Naive thymus-derived CD8-positive, alpha-beta T cell (primary cell): ENCODE measurements at regions not wholly inside any gene's neighbourhood (a gene's known extent, or its start where the extent isn't known, plus 50 kb on each side); places are given as distances from the start of the nearest gene placed in this dataset.

ENCODE experiments used
- ATAC-seq, 2 donors: fragments of 150-1000 bp; cut with Tn5 transposase in 1 of 2; sonication (Bioruptor Pico), chemical (Tn5 transposase) in 1 of 2; 1 replicate in 1 of 2; 2 replicates in 1 of 2; pipeline ENCODE4 v1.10.0; 2021; ENCODE audit warnings: mild to moderate bottlenecking in 2 of 2, moderate library complexity in 2 of 2
- POLR2A ChIA-PET: fragments of 350-600 bp; sonication (Branson Sonifier 250); formaldehyde crosslinking; loops from one replicate; lab custom pipeline; 2021; ENCODE audit warnings: antibody characterized with exemption; lab: Charles Lee
- DNase-seq, 10 donors: peaks; one replicate each; pipeline versions ENCODE4 v3.0.0 to v3.0.0-alpha.2; 2020 to 2022
- H3K27ac Mint-ChIP-seq, 10 donors: one replicate each; pipeline ENCODE4 v1.8.0; 2020 to 2022; ENCODE audit warnings: mild to moderate bottlenecking in 10 of 10, mixed read lengths in 10 of 10, moderate library complexity in 4 of 10, inconsistent platforms in 1 of 10
- H3K27me3 Mint-ChIP-seq, 5 donors: one replicate each; pipeline ENCODE4 v1.8.0; 2021 to 2022; ENCODE audit warnings: mixed read lengths in 5 of 5
- H3K36me3 Mint-ChIP-seq, 3 donors: one replicate each; pipeline ENCODE4 v1.8.0; 2020 to 2022; ENCODE audit warnings: mixed read lengths in 3 of 3, mild to moderate bottlenecking in 2 of 3, inconsistent platforms in 1 of 3
- H3K4me1 Mint-ChIP-seq, 4 donors: one replicate each; pipeline ENCODE4 v1.8.0; 2021 to 2022; ENCODE audit warnings: mixed read lengths in 4 of 4
- H3K4me3 Mint-ChIP-seq, 10 donors: one replicate each; pipeline ENCODE4 v1.8.0; 2020 to 2022; ENCODE audit warnings: mild to moderate bottlenecking in 10 of 10, mixed read lengths in 10 of 10, moderate library complexity in 6 of 10, inconsistent platforms in 1 of 10
- H3K9me3 Mint-ChIP-seq, 9 donors: one replicate each; pipeline ENCODE4 v1.8.0; 2020 to 2022; ENCODE audit warnings: mixed read lengths in 9 of 9, mild to moderate bottlenecking in 3 of 9, inconsistent platforms in 1 of 9, moderate library complexity in 1 of 9

- Mint-ChIP-seq H3K27ac (no peak overlapping the region), H3K4me1 (no peaks in the 10 kb centered on the region), H3K36me3 (peaks cover 0 to 12% (median 8%) of the 10 kb centered on the region in 3 donors), H3K4me3 (no peak overlapping the region), H3K9me3 (no peaks in the 10 kb centered on the region), H3K27me3 (no peaks in the 10 kb centered on the region)
- no peak for ATAC-seq
- POLR2A ChIA-PET, result no interaction called here
- DNase-seq, result no peak
Observed at GRCh38 chr17:63369233-63369632, 76.9 kb downstream of the CYB561 start.

- Mint-ChIP-seq H3K9me3 (no peaks in the 10 kb centered on the region), H3K4me3 (no peak overlapping the region), H3K27me3 (no peaks in the 10 kb centered on the region), H3K27ac (no peak overlapping the region), H3K36me3 (peaks cover 0 to 13% (median 4%) of the 10 kb centered on the region in 3 donors), H3K4me1 (no peaks in the 10 kb centered on the region)
- ATAC-seq (no peak), DNase-seq (no peak)
- POLR2A ChIA-PET, result no interaction called here
Observed at GRCh38 chr17:63370696-63371095, 75.4 kb downstream of the CYB561 start.

DNA sequence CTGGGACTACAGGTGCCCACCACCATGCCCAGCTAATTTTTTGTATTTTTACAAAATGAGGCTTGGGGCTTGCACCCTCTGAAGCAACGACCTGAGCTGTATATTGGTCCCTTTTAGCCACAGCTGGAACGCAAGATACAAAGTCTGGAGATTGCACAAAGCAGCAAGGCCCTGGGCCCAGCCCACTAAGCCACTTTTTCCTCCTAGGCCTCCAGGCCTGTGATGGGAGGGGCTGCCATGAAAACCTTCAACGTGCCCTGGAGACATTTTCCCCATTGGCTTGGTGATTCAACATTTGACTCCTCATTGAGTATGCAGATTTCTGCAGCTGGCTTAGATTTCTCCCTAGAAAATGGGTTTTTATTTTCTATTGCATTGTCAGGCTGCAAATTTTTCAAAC is 69.2 kb downstream of the CYB561 start:
- H3K27ac Mint-ChIP-seq, result no peak overlapping the region
- peaks cover 10 to 25% (median 21%) of the 10 kb centered on the region in 3 donors for H3K36me3 Mint-ChIP-seq
- no peak for ATAC-seq
- POLR2A ChIA-PET, result no interaction called here
- H3K9me3 Mint-ChIP-seq, result peaks cover 0 to 6% (median 0%) of the 10 kb centered on the region in 9 donors
- no peaks in the 10 kb centered on the region for H3K4me1 Mint-ChIP-seq
- no peak overlapping the region for H3K4me3 Mint-ChIP-seq
- DNase-seq, result no peak
- H3K27me3 Mint-ChIP-seq, result no peaks in the 10 kb centered on the region

DNA sequence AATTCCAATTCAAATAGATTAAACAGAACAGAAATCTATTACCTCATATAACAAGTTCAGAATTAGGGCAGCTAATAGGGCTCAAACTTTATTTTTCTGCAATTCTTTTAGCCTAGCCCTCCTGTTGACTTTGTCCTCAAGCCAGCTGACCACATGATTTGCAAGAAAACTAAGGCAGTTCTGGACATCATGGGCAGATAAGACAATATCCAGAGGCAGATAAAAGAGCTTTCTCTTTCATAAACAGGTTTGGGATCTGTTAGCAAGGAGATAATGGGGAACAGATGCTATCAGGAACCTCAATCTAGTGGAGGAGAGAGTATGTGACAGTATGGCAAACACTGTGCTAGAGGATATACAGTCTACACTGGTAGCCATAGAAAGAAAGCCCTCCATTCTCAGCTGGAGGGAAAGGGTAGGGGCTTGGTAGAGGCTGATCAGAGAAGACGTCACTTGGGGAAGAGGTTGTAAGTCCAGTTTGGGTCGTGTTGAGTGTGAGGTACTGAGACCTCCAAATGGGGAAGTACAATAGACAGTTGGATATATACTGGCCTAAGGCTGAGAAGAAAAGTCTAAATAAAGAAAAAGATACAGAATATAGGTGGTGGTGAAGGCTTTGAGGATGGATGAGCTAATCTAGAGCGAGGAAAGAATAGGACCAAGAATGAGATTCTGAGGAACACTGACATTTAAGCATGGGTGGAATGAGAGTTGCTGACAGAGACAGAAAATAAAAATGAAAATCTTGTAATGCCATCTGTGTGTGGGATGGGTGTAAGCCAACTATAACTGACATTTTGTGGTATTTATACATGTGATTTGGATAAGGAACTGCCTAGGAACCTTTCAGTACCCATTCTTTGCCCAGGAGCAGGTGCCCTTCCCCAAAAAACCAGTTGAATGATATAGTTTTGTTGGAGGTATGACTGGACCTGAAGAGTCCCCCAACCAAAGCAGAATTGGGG is 67.4 kb downstream of the CYB561 start:
- Mint-ChIP-seq H3K9me3 (peaks cover 0 to 6% (median 0%) of the 10 kb centered on the region in 9 donors), H3K27me3 (no peaks in the 10 kb centered on the region), H3K4me1 (no peaks in the 10 kb centered on the region), H3K27ac (peak overlapping the region in 2 of 10 donors; percentile 8 to 66), H3K36me3 (peaks cover 10 to 28% (median 21%) of the 10 kb centered on the region in 3 donors), H3K4me3 (no peak overlapping the region)
- ATAC-seq (no peak), DNase-seq (no peak)
- POLR2A ChIA-PET, result no interaction called here

- no peaks in the 10 kb centered on the region for H3K27me3 Mint-ChIP-seq
- H3K9me3 Mint-ChIP-seq, result peaks cover 0 to 6% (median 0%) of the 10 kb centered on the region in 9 donors
- H3K27ac Mint-ChIP-seq, result no peak overlapping the region
- ATAC-seq, result no peak
- peaks cover 10 to 24% (median 21%) of the 10 kb centered on the region in 3 donors for H3K36me3 Mint-ChIP-seq
- no peak for DNase-seq
- H3K4me1 Mint-ChIP-seq, result no peaks in the 10 kb centered on the region
- POLR2A ChIA-PET, result no interaction called here
- H3K4me3 Mint-ChIP-seq, result no peak overlapping the region
Observed at GRCh38 chr17:63379636-63380035, 66.5 kb downstream of the CYB561 start.

GRCh38 chr17:63381101-63381729 is 64.9 kb downstream of the CYB561 start:
- Mint-ChIP-seq H3K4me3 (no peak overlapping the region), H3K4me1 (no peaks in the 10 kb centered on the region), H3K27me3 (no peaks in the 10 kb centered on the region), H3K36me3 (peaks cover 10 to 24% (median 16%) of the 10 kb centered on the region in 3 donors), H3K9me3 (peaks cover 0 to 5% (median 0%) of the 10 kb centered on the region in 9 donors), H3K27ac (no peak overlapping the region)
- DNase-seq (no peak), ATAC-seq (no peak)
- POLR2A ChIA-PET, result no interaction called here

DNA sequence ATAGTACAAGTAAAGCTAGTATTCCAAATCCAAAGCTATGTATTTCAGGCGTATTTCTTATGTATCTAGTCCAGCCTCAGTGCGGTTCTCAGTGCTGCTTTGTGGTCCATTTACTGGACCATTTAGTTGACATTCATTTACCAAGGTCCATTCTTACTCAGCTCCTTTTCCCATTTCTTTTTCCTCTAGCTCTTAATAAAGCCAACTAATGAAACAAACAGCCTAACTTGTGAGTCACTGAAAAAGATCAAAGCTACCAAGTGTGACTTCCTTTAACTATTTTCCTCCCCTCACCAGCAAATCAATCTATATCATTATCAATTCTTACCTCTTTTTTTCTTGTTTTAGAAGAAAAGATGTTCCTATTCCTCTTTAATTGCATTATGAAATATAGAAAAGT is 64.0 kb downstream of the CYB561 start:
- H3K4me1 Mint-ChIP-seq, result no peaks in the 10 kb centered on the region
- DNase-seq (no peak), ATAC-seq (no peak)
- H3K27me3 Mint-ChIP-seq, result no peaks in the 10 kb centered on the region
- H3K27ac Mint-ChIP-seq, result no peak overlapping the region
- peaks cover 9 to 24% (median 16%) of the 10 kb centered on the region in 3 donors for H3K36me3 Mint-ChIP-seq
- POLR2A ChIA-PET, result no interaction called here
- H3K9me3 Mint-ChIP-seq, result peaks cover 0 to 5% (median 0%) of the 10 kb centered on the region in 9 donors
- no peak overlapping the region for H3K4me3 Mint-ChIP-seq
